Testis (tissue), 2 donors: ENCODE measurements at regions not wholly inside any gene's neighbourhood (a gene's known extent, or its start where the extent isn't known, plus 50 kb on each side); places are given as distances from the start of the nearest gene placed in this dataset.
"Not testable (repeated sequence)": the region's sequence is repeated elsewhere in the genome, so short reads cannot be mapped to it uniquely, and the experiment has no call there.

Experiments used
- DNase-seq: peaks from one replicate; pipeline ENCODE4 v3.0.0-alpha.2; 2019
- H3K27ac ChIP-seq, 2 donors: fragments of 200-600 bp; sonication (generic); one replicate each; pipeline ENCODE4 v1.5.1; 2019
- H3K27me3 ChIP-seq: fragments of 200-600 bp; sonication (generic); one replicate; pipeline ENCODE4 v1.5.1; 2019
- H3K36me3 ChIP-seq: fragments of 200-600 bp; sonication (generic); one replicate; pipeline ENCODE4 v1.5.1; 2017; ENCODE audit warnings: low read depth; ENCODE audit errors: missing control alignments
- H3K4me1 ChIP-seq: fragments of 200-600 bp; sonication (generic); one replicate; pipeline ENCODE4 v1.5.1; 2019
- H3K4me3 ChIP-seq, 2 donors: fragments of 200-600 bp; sonication (generic); one replicate each; pipeline ENCODE4 v1.5.1; 2017 to 2019
- H3K9me3 ChIP-seq: fragments of 200-600 bp; sonication (generic); one replicate; pipeline ENCODE4 v1.5.1; 2017
- CTCF ChIP-seq, 3 experiments: fragments of 450-650 bp in 2 of 3; fragments of 200-600 bp in 1 of 3; sonication (generic) in 1 of 3; IDR thresholded peaks; one replicate each; pipeline ENCODE4 v1.5.1; 2016 to 2019; ENCODE audit warnings: antibody characterized with exemption in 3 of 3, mild to moderate bottlenecking in 2 of 3, moderate library complexity in 1 of 3
- POLR2A ChIP-seq: fragments of 450-650 bp; IDR thresholded peaks from one replicate; pipeline ENCODE4 v1.6.1; 2017; ENCODE audit warnings: antibody characterized with exemption, mild to moderate bottlenecking, moderate library complexity
- WGBS, 2 donors: methylation state at CpG; one replicate each; pipeline ENCODE4 v1.1.5; 2018; 5-methylcytosine and 5-hydroxymethylcytosine counted together
- intact Hi-C: fragments of 100-400 bp; cut with DNase I; formaldehyde crosslinking; loops from one replicate; pipeline ENCODE4 v1.15.1; 2023; ENCODE audit warnings: low total_unique reads

- Histone ChIP-seq H3K27ac (no peak overlapping the region), H3K9me3 (no peaks in the 10 kb centered on the region), H3K4me1 (no peaks in the 10 kb centered on the region), H3K36me3 (no peaks in the 10 kb centered on the region), H3K27me3 (no peaks in the 10 kb centered on the region), H3K4me3 (no peak overlapping the region)
- TF ChIP-seq CTCF (IDR thresholded peaks at IDR 0.05), result no peak
- TF ChIP-seq POLR2A, result no peak
- WGBS, 2 donors, result 68% methylated on average over 4 of the region's 4 CpGs
- DNase-seq, result no peak
- intact Hi-C loops, result no loop called here
Measured at GRCh38 chr11:19617696-19618523, 94.7 kb upstream of the NAV2 start.

- H3K4me1 ChIP-seq, result no peaks in the 10 kb centered on the region
- 58 to 66% methylated on average over 11 of the region's 11 CpGs for WGBS, 2 donors
- no peaks in the 10 kb centered on the region for H3K36me3 ChIP-seq
- H3K27me3 ChIP-seq, result no peaks in the 10 kb centered on the region
- H3K4me3 ChIP-seq, result no peak overlapping the region
- TF ChIP-seq CTCF (IDR thresholded peaks at IDR 0.05), result no peak
- intact Hi-C loops, result no loop called here
- peak; percentile 14 for DNase-seq
- H3K9me3 ChIP-seq, result no peaks in the 10 kb centered on the region
- H3K27ac ChIP-seq, result peak overlapping the region; percentile 8 to 47
Measured at GRCh38 chr11:19615341-19616183, 97.1 kb upstream of the NAV2 start.

DNA sequence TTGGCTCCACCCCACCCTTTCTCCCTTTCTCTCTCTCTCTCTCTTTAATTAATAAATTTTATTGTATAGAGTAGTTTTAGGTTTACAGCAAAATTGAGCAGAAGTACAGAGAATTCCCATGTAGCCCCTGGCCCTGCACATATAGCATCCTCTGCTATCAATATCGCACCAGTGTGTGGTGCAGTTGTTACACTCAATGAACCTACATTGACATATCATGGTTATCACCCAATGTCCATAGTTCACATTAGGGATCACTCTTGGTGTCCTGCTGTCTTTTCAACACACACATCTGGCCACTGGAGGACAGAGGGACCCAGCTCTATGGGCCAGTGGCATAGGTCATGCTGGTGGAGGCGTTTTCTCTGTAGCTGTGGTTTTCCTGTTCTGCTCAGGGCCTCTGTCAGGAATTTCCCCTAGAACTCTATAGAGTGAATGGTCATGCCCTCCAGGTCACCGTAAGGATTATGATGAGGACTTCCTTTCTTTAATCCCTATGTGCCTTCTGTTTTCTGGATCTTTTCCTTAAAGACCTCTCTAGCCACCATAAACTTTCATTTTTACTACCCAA is 98.2 kb upstream of the NAV2 start:
- 80 to 86% methylated on average over 3 of the region's 3 CpGs for WGBS, 2 donors
- intact Hi-C loops, result no loop called here

DNA sequence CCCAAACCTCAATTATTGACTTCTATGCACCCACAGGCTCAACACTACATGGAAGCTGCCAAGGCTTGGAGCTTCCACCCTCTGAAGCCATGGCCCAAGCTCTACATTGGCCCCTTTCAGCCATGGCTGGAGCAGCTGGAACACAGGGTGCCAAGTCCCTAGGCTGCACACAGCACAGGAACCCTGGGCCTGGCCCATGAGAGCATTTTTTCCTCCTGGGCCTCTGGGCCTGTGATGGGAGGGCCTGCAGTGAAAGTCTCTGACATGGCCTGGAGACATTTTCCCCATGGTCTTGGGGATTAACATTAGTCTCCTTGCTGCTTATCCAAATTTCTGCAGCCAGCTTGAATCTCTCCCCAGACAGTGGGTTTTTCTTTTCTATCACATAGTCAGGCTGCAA is 100.6 kb upstream of the NAV2 start:
- H3K36me3 ChIP-seq, H3K4me3 ChIP-seq, H3K9me3 ChIP-seq, H3K27me3 ChIP-seq, H3K27ac ChIP-seq, intact Hi-C loops, DNase-seq: not testable (repeated sequence)
- peaks cover 12% of the 10 kb centered on the region for H3K4me1 ChIP-seq

More for the DNA sequence above, 98.2 kb upstream of the NAV2 start:
- Histone ChIP-seq H3K27ac (no peak overlapping the region), H3K36me3 (no peaks in the 10 kb centered on the region), H3K27me3 (no peaks in the 10 kb centered on the region), H3K4me1 (no peaks in the 10 kb centered on the region), H3K4me3 (no peak overlapping the region), H3K9me3 (no peaks in the 10 kb centered on the region)
- no peak for DNase-seq
- TF ChIP-seq CTCF (IDR thresholded peaks at IDR 0.05) (no peak), POLR2A (no peak)

DNA sequence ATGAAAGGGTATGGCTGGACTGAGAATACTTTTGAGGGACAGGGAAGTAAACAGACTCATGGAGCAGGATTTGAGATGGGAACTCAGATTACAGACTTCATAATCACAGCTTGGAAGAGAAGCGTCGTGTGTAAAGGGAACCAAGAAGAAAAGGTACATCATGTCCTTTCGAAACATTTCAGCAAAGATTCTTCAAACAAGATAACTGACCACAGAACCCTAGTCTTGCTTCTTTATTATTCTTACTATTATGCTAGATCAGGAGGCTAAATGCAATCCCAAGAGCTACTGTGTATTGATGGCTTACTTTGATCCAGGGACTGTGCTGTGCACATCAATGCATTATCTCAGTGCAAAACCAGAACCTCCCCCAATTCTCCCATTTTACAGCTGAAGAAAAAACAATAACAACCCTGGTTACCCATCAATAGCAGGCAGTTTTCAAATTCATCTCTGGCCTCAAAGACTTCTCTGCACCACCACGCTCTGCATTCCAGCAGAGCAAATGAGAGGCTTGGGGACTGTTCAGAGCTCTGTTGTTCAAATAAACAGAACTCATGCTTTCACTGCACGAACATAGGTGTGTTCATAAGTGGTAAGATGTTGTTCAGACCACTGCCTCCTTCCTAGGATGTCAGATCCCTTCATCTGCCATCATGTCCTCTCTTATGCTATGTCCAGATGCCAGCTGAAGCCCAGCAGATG is 104.8 kb upstream of the NAV2 start:
- WGBS, 2 donors, result 67 to 74% methylated on average over 5 of the region's 5 CpGs
- intact Hi-C loops, result no loop called here
- Histone ChIP-seq H3K27ac (no peak overlapping the region), H3K4me1 (peaks cover 12% of the 10 kb centered on the region), H3K4me3 (no peak overlapping the region), H3K9me3 (no peaks in the 10 kb centered on the region), H3K27me3 (no peaks in the 10 kb centered on the region), H3K36me3 (no peaks in the 10 kb centered on the region)
- no peak for DNase-seq
- TF ChIP-seq CTCF (IDR thresholded peaks at IDR 0.05) (no peak), POLR2A (no peak)
